ENCODE measurements at regions not wholly inside any gene's neighbourhood (a gene's known extent, or its start where the extent isn't known, plus 50 kb on each side); places are given as distances from the start of the nearest gene placed in this dataset.

- Histone ChIP-seq H3K4me3 (ENCODE audit: low read depth, low read length) (no peak overlapping the region), H3K4me1 (ENCODE audit: control insufficient read depth, insufficient read depth, low read length) (no peaks in the 10 kb centered on the region), H3K27ac (ENCODE audit: extremely low read depth, low read depth, low read length) (no peak overlapping the region), H3K36me3 (ENCODE audit: control insufficient read depth in 2 of 2, insufficient read depth in 1 of 2, low read length in 2 of 2) (no peaks in the 10 kb centered on the region), H3K9me3 (ENCODE audit: control insufficient read depth, insufficient read depth, low read depth, low read length) (no peaks in the 10 kb centered on the region)
- ChIA-PET CTCF (interaction anchor here (0.6 kb wide), 1 partner anchor 304 kb away, joined by 3 read pairs; no protein-coding TSS in a partner anchor), POLR2A (no interaction called here)
- TF ChIP-seq PRDM10 (tag by site-specific recombination; IDR thresholded peaks at IDR 0.05) (no peak), ZNF510 (tag by site-specific recombination; IDR thresholded peaks at IDR 0.05; ENCODE audit: insufficient replicate concordance) (no peak), GFI1B (tag by site-specific recombination; IDR thresholded peaks at IDR 0.05) (no peak), ZBTB8A (tag by site-specific recombination; IDR thresholded peaks at IDR 0.05) (no peak), RBAK (tag by site-specific recombination; IDR thresholded peaks at IDR 0.05) (no peak), ZNF777 (tag by site-specific recombination; IDR thresholded peaks at IDR 0.05; ENCODE audit: borderline replicate concordance) (no peak), ZNF211 (tag by site-specific recombination; IDR thresholded peaks at IDR 0.05; ENCODE audit: low read depth) (no peak), ZNF747 (tag by site-specific recombination; IDR thresholded peaks at IDR 0.05) (no peak), ZNF549 (tag by site-specific recombination; IDR thresholded peaks at IDR 0.05) (no peak), TRIM28 (IDR thresholded peaks at IDR 0.05; ENCODE audit: borderline replicate concordance, low read length) (no peak), ZNF48 (tag by site-specific recombination; IDR thresholded peaks at IDR 0.05) (no peak), WT1 (tag by site-specific recombination; IDR thresholded peaks at IDR 0.05) (no peak), BCL11B (tag by site-specific recombination; IDR thresholded peaks at IDR 0.05; ENCODE audit: low read depth) (no peak), ZNF610 (tag by site-specific recombination; IDR thresholded peaks at IDR 0.05; ENCODE audit: borderline replicate concordance) (no peak)
These were observed 65.3 kb upstream of the SMC2 start for GRCh38 chr9:104028827-104029226.
